ENCODE measurements at regions not wholly inside any gene's neighbourhood (a gene's known extent, or its start where the extent isn't known, plus 50 kb on each side); places are given as distances from the start of the nearest gene placed in this dataset.

GRCh38 chr2:77649856-77650255, 127.7 kb upstream of the LRRTM4 start:
- TF ChIP-seq HMG20B (CRISPR knock-in tag; conservative IDR thresholded peaks at IDR 0.05) (no peak), ZNF687 (CRISPR knock-in tag; IDR thresholded peaks at IDR 0.05) (no peak), MXD1 (CRISPR knock-in tag; IDR thresholded peaks at IDR 0.05) (no peak), JDP2 (CRISPR knock-in tag; IDR thresholded peaks at IDR 0.05; ENCODE audit: borderline replicate concordance) (no peak)

Measured in HepG2 (cell line).